ENCODE measurements at regions not wholly inside any gene's neighbourhood (a gene's known extent, or its start where the extent isn't known, plus 50 kb on each side); places are given as distances from the start of the nearest gene placed in this dataset.

DNA sequence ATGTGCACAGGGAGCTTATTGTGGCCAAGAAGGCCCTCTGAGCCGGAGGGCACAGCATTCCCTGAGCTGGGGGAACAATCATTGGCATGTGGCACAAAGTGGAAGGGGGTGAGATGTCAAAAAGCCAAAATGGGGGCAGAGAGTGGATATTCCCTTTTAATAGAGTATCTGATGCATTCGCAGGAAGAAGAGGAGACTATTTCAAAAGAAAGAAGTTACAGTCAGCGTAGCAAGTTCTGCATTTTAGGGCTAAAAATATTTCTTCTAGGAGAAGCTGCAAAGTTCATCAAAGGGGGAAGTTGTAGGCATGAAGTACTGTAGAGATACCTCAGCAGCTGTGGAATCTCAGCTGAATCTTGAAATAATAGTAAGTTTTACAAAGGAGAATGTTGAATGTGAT lies 136.0 kb upstream of the WDR11 start:
- TF ChIP-seq CTCF (IDR thresholded peaks at IDR 0.05; ENCODE audit: low read depth, low read length, poor library complexity, severe bottlenecking): no peak
- TF ChIP-seq EZH2phosphoT487 (IDR thresholded peaks at IDR 0.05; ENCODE audit: borderline replicate concordance, low read length): no peak

Data from DOHH2 (cell line).